HepG2 (cell line): ENCODE measurements at regions not wholly inside any gene's neighbourhood (a gene's known extent, or its start where the extent isn't known, plus 50 kb on each side); places are given as distances from the start of the nearest gene placed in this dataset.

Source experiments
- ATAC-seq: fragments of 200-7000 bp; cut with Tn5 transposase; 3 replicates; pipeline ENCODE4 v1.9.1; 2020; ENCODE audit warnings: mild to moderate bottlenecking, moderate library complexity
- BruUV-seq: library from RNA; stranded (reverse); fragments of 400-500 nt; replicated peaks from 2 replicates; lab custom pipeline; 2021; lab: Mats Ljungman, UMichigan
- CTCF ChIA-PET: fragments of 300-600 bp; formaldehyde crosslinking; extraction: SDS; loops from one replicate; lab custom pipeline; 2021; ENCODE audit warnings: low total read pairs, inconsistent platforms, low intra/inter-chr PET ratio; lab: Yijun Ruan, JAX
- POLR2A ChIA-PET: fragments of 350-600 bp; sonication (Branson Sonifier 250); formaldehyde crosslinking; loops from one replicate; lab custom pipeline; 2020; ENCODE audit warnings: antibody characterized with exemption, inconsistent platforms; lab: Yijun Ruan, JAX
- DNase-seq: peaks from one replicate; pipeline ENCODE4 v3.0.0-alpha.2; 2015; ENCODE audit warnings: low spot score
- FAIRE-seq: peaks from 3 replicates; lab custom pipeline; 2011; peaks lifted over from hg19 to GRCh38; lab: Jason Lieb, UNC
- H2AFZ ChIP-seq: one replicate; pipeline ENCODE4 v1.6.1; 2011; ENCODE audit warnings: low read length, inconsistent platforms
- H3K27ac ChIP-seq: fragments of 300-600 bp; 3 replicates; pipeline ENCODE4 v1.8.0; 2011; ENCODE audit warnings: mixed run types, mild to moderate bottlenecking, mixed read lengths, low read length, inconsistent platforms; ENCODE audit not compliant: insufficient read depth; ENCODE audit errors: extremely low read length
- H3K27me3 ChIP-seq, 2 experiments: fragments of 200-600 bp in 1 of 2; 2 replicates in 1 of 2; 3 replicates in 1 of 2; pipeline versions ENCODE4 v1.6.0 to v1.8.0; 2011; ENCODE audit warnings: low read length in 2 of 2, mild to moderate bottlenecking in 2 of 2, moderate library complexity in 2 of 2, inconsistent platforms in 1 of 2; ENCODE audit not compliant: insufficient read depth in 2 of 2, control insufficient read depth in 1 of 2
- H3K36me3 ChIP-seq, 2 experiments: fragments of 200-600 bp in 1 of 2; replicated peaks in 1 of 2; 2 replicates in 1 of 2; 3 replicates in 1 of 2; pipeline versions ENCODE4 v1.5.1 to v1.8.0; 2011; ENCODE audit warnings: low read length in 2 of 2, inconsistent platforms in 1 of 2; ENCODE audit not compliant: insufficient read depth in 2 of 2, control insufficient read depth in 1 of 2
- H3K4me1 ChIP-seq: 2 replicates; pipeline ENCODE4 v1.5.1; 2012; ENCODE audit warnings: low read length, inconsistent platforms; ENCODE audit not compliant: insufficient read depth
- H3K4me2 ChIP-seq: 2 replicates; pipeline ENCODE4 v1.6.0; 2011; ENCODE audit warnings: low read depth, low read length, inconsistent platforms
- H3K4me3 ChIP-seq, 3 experiments: fragments of 200-600 bp in 1 of 3; sonication (generic), shearing (Covaris generic) in 1 of 3; replicated peaks in 1 of 3; 2 replicates each; pipeline ENCODE4 v1.5.1; 2011 to 2016; ENCODE audit warnings: low read length in 3 of 3, inconsistent platforms in 2 of 3, low read depth in 2 of 3, mild to moderate bottlenecking in 2 of 3, control low read depth in 1 of 3, mixed read lengths in 1 of 3; ENCODE audit not compliant: insufficient read depth in 1 of 3
- H3K79me2 ChIP-seq: one replicate; pipeline ENCODE4 v1.6.1; 2011; ENCODE audit warnings: low read length, inconsistent platforms; ENCODE audit not compliant: insufficient read depth
- H3K9ac ChIP-seq: 2 replicates; pipeline ENCODE4 v1.6.0; 2011; ENCODE audit warnings: mild to moderate bottlenecking, low read depth, low read length, inconsistent platforms; ENCODE audit not compliant: insufficient read depth
- H3K9me3 ChIP-seq: 2 replicates; pipeline ENCODE4 v1.5.1; 2012; ENCODE audit warnings: mild to moderate bottlenecking, low read length
- H4K20me1 ChIP-seq: 2 replicates; pipeline ENCODE4 v1.6.0; 2011; ENCODE audit warnings: inconsistent platforms, mild to moderate bottlenecking, low read length, moderate library complexity; ENCODE audit not compliant: insufficient read depth
- ARNTL ChIP-seq: sonication (generic); formaldehyde crosslinking; IDR thresholded peaks from 2 replicates; pipeline ENCODE4 v1.4.0; 2020; ENCODE audit warnings: mild to moderate bottlenecking, missing genetic modification reagents
- CTCF ChIP-seq: sonication (generic); formaldehyde crosslinking; IDR thresholded peaks from 2 replicates; pipeline ENCODE4 v1.5.0; 2020; ENCODE audit warnings: mild to moderate bottlenecking, missing genetic modification reagents, moderate library complexity
- DRAP1 ChIP-seq: IDR thresholded peaks from 2 replicates; pipeline ENCODE4 v1.6.1; 2016; ENCODE audit warnings: missing genetic modification reagents, missing compliant biosample characterization
- E2F1 ChIP-seq: sonication (generic); formaldehyde crosslinking; IDR thresholded peaks from 2 replicates; pipeline ENCODE4 v1.5.0; 2020; ENCODE audit warnings: missing genetic modification reagents
- GTF2F1 ChIP-seq: fragments of 150-350 bp; IDR thresholded peaks from 2 replicates; pipeline ENCODE4 v1.6.1; 2014; ENCODE audit warnings: low read length
- HNRNPK ChIP-seq: fragments of 200-400 bp; formaldehyde crosslinking; IDR thresholded peaks from 2 replicates; pipeline ENCODE4 v1.6.1; 2018; ENCODE audit warnings: low read length, low read depth, moderate library complexity, mild to moderate bottlenecking; ENCODE audit not compliant: poor library complexity, severe bottlenecking
- KLF12 ChIP-seq: sonication (generic); formaldehyde crosslinking; IDR thresholded peaks from 2 replicates; pipeline ENCODE4 v1.4.0; 2020; ENCODE audit warnings: missing genetic modification reagents, borderline replicate concordance
- REPIN1 ChIP-seq: sonication (generic); formaldehyde crosslinking; IDR thresholded peaks from 2 replicates; pipeline ENCODE4 v1.8.0; 2022; ENCODE audit warnings: missing genetic modification reagents, low read depth, mild to moderate bottlenecking, borderline replicate concordance
- SMC3 ChIP-seq: IDR thresholded peaks from 2 replicates; pipeline ENCODE4 v1.6.1; 2011; ENCODE audit warnings: low read length, improper control_type of control experiment
- TGIF2 ChIP-seq: IDR thresholded peaks from 2 replicates; pipeline ENCODE4 v1.6.1; 2016; ENCODE audit warnings: control low read depth, missing compliant biosample characterization
- ZNF12 ChIP-seq: sonication (generic); formaldehyde crosslinking; IDR thresholded peaks from 2 replicates; pipeline ENCODE4 v1.5.0; 2020; ENCODE audit warnings: missing genetic modification reagents
- ZNF205 ChIP-seq: IDR thresholded peaks from 2 replicates; pipeline ENCODE4 v1.6.1; 2018; ENCODE audit warnings: missing biosample characterization, missing genetic modification reagents
- ZNF224 ChIP-seq: sonication (generic); formaldehyde crosslinking; IDR thresholded peaks from 2 replicates; pipeline ENCODE4 v1.5.0; 2020; ENCODE audit warnings: mild to moderate bottlenecking, missing genetic modification reagents
- ZNF350 ChIP-seq: sonication (generic); formaldehyde crosslinking; IDR thresholded peaks from 2 replicates; pipeline ENCODE4 v1.4.0; 2020; ENCODE audit warnings: mild to moderate bottlenecking, low read depth, missing genetic modification reagents, borderline replicate concordance
- ZNF530 ChIP-seq: sonication (generic); formaldehyde crosslinking; IDR thresholded peaks from 2 replicates; pipeline ENCODE4 v1.5.0; 2020; ENCODE audit warnings: low read depth, mild to moderate bottlenecking, missing genetic modification reagents
- ZNF552 ChIP-seq: sonication (generic); formaldehyde crosslinking; IDR thresholded peaks from 2 replicates; pipeline ENCODE4 v1.9.0; 2022; ENCODE audit warnings: missing genetic modification reagents, mild to moderate bottlenecking, borderline replicate concordance
- ZNF589 ChIP-seq: sonication (generic); formaldehyde crosslinking; conservative IDR thresholded peaks from 2 replicates; pipeline ENCODE4 v1.8.0; 2022; ENCODE audit warnings: mild to moderate bottlenecking, moderate library complexity, missing genetic modification reagents
- ZNF678 ChIP-seq: sonication (generic); formaldehyde crosslinking; IDR thresholded peaks from 2 replicates; pipeline ENCODE4 v1.4.0; 2020; ENCODE audit warnings: mild to moderate bottlenecking, missing genetic modification reagents
- WGBS: methylation state at CpG from one replicate; pipeline ENCODE4 v1.1.6; 2017; ENCODE audit warnings: low lambda C conversion rate; 5-methylcytosine and 5-hydroxymethylcytosine counted together
- in situ Hi-C: cut with HindIII; loops from 2 replicates; pipeline ENCODE4 v1.10.0; 2017; ENCODE audit warnings: low pct_unique_long_range_greater_than_20kb; ENCODE audit not compliant: extremely low pct_ligation_motif_present
- intact Hi-C: fragments of 100-400 bp; cut with micrococcal nuclease; formaldehyde crosslinking; loops from one replicate; pipeline ENCODE4 v1.10.0; 2022; ENCODE audit not compliant: unreplicated experiment

GRCh38 chr3:132803889-132804288, 81.7 kb upstream of the NPHP3 start:
- Histone ChIP-seq H3K4me3 (no peak overlapping the region), H3K4me2 (no peak overlapping the region), H3K4me1 (no peaks in the 10 kb centered on the region), H3K27ac (no peak overlapping the region), H3K9me3 (no peaks in the 10 kb centered on the region), H3K36me3 (no peaks in the 10 kb centered on the region), H2AFZ (no peak overlapping the region), H4K20me1 (no peaks in the 10 kb centered on the region), H3K79me2 (no peaks in the 10 kb centered on the region), H3K27me3 (no peaks in the 10 kb centered on the region), H3K9ac (no peak overlapping the region)
- in situ Hi-C loops, result loop anchor here (25.0 kb wide), 1 partner anchor 108 kb away; no protein-coding TSS in a partner anchor
- ChIA-PET POLR2A (no interaction called here), CTCF (no interaction called here)
- no TSS peak for BruUV-seq
- WGBS, result 0% methylated on average over 2 of the region's 4 CpGs
- intact Hi-C loops, result loop anchor here (5.0 kb wide), 1 partner anchor 578 kb away; no protein-coding TSS in a partner anchor
- FAIRE-seq, result no peak
- 0 out of 2 replicates have a peak, but pooled peaks have one; percentile 32 for TF ChIP-seq SMC3
- no peak for TF ChIP-seq E2F1
- TF ChIP-seq CTCF (CRISPR knock-in tag), result peak; percentile 40
- DNase-seq, result no peak
- ATAC-seq, result peak; percentile 82

- no peak overlapping the region for H3K27ac ChIP-seq
- in situ Hi-C loops, result loop anchor here (25.0 kb wide), 1 partner anchor 111 kb away; no protein-coding TSS in a partner anchor
- H3K9ac ChIP-seq, result no peak overlapping the region
- ChIA-PET POLR2A (no interaction called here), CTCF (no interaction called here)
- no peaks in the 10 kb centered on the region for H3K36me3 ChIP-seq
- H3K4me3 ChIP-seq, result no peak overlapping the region
- no peaks in the 10 kb centered on the region for H3K27me3 ChIP-seq
- no peaks in the 10 kb centered on the region for H3K9me3 ChIP-seq
- H4K20me1 ChIP-seq, result no peaks in the 10 kb centered on the region
- H3K79me2 ChIP-seq, result no peaks in the 10 kb centered on the region
- intact Hi-C loops, result loop anchor here (5.0 kb wide), 1 partner anchor 581 kb away; no protein-coding TSS in a partner anchor
- no peak for DNase-seq
- H3K4me2 ChIP-seq, result no peak overlapping the region
- FAIRE-seq, result no peak
- H3K4me1 ChIP-seq, result no peaks in the 10 kb centered on the region
- WGBS, result 0% methylated on average over 2 of the region's 2 CpGs
- ATAC-seq, result no peak
- no peak overlapping the region for H2AFZ ChIP-seq
- no TSS peak for BruUV-seq
- no peak for TF ChIP-seq ZNF224 (CRISPR knock-in tag)
- no peak for TF ChIP-seq ZNF205 (CRISPR knock-in tag)
- TF ChIP-seq ZNF12 (CRISPR knock-in tag), result no peak
- no peak for TF ChIP-seq GTF2F1
- TF ChIP-seq DRAP1, result no peak
- no peak for TF ChIP-seq ZNF589
- TF ChIP-seq HNRNPK, result no peak
- no peak for TF ChIP-seq ZNF552
- TF ChIP-seq KLF12 (CRISPR knock-in tag), result no peak
- no peak for TF ChIP-seq ZNF350 (CRISPR knock-in tag)
- no peak for TF ChIP-seq TGIF2 (CRISPR knock-in tag)
- TF ChIP-seq ARNTL, result no peak
- no peak for TF ChIP-seq ZNF678 (CRISPR knock-in tag)
- TF ChIP-seq ZNF530 (CRISPR knock-in tag), result no peak
- no peak for TF ChIP-seq REPIN1 (CRISPR knock-in tag)
Observed at GRCh38 chr3:132800958-132801357, 78.7 kb upstream of the NPHP3 start.
